Jurkat, Clone E6-1 (cell line): ENCODE measurements at regions not wholly inside any gene's neighbourhood (a gene's known extent, or its start where the extent isn't known, plus 50 kb on each side); places are given as distances from the start of the nearest gene placed in this dataset.

Source experiments
- DNase-seq: peaks from one replicate; pipeline ENCODE4 v3.0.0-alpha.2; 2011; ENCODE audit warnings: low read depth, low spot score
- H3K4me3 ChIP-seq: 2 replicates; pipeline ENCODE4 v1.5.1; 2011; ENCODE audit warnings: mild to moderate bottlenecking, low read length, control low read depth, moderate library complexity

DNA sequence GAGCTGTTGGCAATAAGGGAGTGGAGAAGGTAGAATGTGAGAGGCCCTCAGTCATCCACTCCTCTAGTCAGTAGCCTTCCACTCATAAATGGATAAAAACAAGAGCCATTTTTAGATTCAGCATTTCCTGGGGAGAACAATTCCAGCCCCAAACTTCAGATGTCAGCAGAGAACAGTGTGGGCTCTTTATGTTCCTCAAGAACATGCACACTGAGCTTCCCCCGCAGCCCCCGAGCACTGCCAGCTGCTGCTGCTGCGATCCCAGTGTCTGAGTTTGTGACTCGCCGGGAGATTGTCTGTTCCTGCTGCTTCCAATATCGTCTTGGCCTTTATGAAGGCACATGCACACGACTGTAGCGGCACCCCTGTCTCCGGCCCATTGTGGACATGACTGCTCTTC is 143.7 kb upstream of the CTNNA2 start:
- DNase-seq, result no peak
- no peak overlapping the region for H3K4me3 ChIP-seq

DNA sequence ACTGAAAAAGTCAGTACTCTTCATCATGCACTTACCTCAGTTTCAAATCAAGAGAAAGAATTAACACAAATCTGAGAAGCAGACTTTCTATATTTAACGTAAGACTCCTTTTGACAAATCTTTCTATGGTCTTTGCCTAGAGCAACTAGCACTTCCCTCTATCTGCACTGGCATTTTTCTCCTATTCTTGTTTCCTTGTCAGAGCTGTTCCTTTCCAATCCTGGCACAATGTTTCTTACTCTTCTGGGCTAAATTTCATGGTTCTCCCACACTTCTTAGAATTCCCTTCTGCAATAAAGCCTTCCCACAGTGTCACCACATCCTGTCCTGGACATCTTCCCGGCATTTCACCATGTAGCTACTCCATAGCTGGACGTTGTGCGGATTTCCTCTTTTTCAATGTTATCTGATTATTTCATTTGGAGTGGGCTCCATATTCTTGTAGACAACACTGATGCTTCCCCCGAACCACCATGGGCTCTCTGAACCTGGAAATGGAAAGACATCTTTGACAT is 144.7 kb upstream of the CTNNA2 start:
- H3K4me3 ChIP-seq, result no peak overlapping the region
- DNase-seq, result no peak

DNA sequence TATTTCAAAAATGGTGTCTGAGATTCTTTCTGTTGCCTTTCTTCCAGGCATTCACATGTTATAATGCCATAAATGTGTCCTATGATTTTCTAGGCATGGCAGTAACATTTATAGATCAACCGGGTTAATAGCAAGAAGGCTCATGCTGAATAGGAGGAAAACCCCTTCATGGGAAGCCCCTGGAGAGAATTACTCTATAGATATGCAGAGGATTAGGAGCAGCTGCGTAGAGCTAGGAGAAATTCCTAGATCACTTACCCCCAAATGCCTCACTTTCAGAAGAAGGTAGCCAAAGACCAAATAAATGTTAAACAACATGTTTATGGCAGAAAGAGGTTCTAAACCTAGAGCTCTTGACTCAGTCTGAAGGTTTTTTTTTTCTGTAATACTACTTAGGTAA is 153.4 kb upstream of the CTNNA2 start:
- no peak overlapping the region for H3K4me3 ChIP-seq

DNA sequence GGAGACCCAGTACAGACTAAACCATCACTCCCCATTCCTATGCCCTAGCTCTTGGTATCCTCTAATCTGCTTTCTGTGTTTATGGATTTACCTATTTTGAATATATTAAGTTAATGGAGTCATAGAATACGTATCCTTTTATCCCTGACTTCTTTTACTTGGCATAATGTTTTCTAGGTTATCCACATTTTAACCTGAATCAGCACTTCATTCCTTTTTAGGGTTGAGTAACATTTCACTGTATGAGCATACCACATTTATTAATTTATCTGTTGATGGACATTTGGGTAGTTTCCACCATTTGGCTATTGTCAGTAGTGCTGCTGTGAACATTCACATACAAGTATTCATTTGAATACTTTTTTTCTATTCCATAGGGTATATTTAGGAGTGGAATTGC is 157.3 kb upstream of the CTNNA2 start:
- H3K4me3 ChIP-seq, result no peak overlapping the region
- no peak for DNase-seq

More for the DNA sequence above, 153.4 kb upstream of the CTNNA2 start:
- no peak for DNase-seq

DNA sequence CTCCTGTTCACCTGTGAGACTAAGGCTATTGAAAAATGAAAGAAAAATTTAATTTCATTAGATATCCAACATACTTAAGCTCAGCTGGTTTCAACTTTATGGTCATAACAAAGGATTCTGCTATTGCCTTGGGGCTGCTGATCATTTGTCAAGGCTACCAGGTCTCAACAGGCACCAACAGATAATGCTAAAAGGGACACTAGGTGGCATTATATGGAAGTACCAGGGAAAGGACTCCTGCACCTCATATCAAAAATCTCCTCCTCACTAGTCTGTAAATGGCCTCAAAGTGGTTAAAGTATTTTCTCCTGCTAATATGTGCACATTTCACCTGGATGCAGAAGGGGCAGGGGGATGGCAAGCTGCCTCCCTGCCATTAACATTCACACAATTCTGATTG is 167.9 kb upstream of the REG3A start:
- H3K4me3 ChIP-seq, result no peak overlapping the region
- no peak for DNase-seq

DNA sequence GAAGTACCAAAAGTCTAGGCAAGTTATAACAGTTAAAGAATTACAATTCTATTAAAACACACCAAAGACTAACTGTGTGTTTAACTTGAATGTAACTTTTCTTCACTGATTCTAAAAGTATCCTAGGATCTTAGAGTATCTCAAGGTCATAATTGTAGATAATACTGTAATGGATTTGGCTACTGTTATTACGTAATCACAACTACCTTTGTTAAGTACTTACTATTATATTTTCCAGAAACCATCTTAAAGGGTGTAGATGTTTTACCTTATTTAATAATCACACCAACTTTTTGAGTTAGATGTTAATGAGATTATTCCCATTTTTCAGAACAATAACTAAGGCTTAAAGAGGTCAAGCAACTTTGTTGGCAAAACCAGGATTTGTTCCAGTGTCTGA is 161.3 kb upstream of the REG3A start:
- H3K4me3 ChIP-seq, result no peak overlapping the region
- no peak for DNase-seq

DNA sequence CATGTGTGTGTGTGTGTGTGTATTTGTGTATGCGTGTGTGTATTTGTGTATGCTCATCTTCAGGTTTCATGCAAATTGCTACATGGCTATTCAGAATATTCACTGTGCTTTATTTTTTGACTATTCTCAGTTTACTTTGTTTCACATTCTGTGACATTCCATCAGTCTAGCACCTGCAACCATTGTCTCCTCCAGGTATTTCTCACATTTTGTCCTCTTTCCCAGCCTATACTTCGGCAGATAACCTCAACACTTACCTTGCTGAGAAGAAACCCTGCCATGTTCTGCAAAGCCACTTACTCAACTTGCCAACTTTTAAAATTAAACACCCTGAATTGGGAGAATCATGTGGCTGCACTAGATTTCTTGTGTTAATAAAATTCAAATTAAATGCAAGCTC is 135.4 kb upstream of the REG3A start:
- no peak for DNase-seq

DNA sequence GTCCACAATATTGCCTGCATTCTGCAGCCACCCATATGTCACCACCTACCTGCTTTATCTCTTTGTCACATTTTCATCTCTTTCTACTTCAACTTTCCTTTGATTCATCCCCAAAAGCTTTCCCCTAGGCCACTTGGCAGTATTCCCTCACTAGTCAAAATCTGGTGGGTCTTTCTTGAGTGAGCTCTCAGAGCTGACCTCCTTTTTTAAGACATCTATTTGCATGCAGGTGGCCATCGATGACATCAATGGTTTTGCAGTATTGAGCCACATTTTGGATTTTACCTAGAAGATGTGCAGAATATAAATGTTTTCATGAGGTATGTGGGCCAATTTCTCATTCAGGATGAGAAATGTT is 133.4 kb upstream of the REG3A start:
- DNase-seq, result no peak
- no peak overlapping the region for H3K4me3 ChIP-seq

More for the DNA sequence above, 135.4 kb upstream of the REG3A start:
- no peak overlapping the region for H3K4me3 ChIP-seq

DNA sequence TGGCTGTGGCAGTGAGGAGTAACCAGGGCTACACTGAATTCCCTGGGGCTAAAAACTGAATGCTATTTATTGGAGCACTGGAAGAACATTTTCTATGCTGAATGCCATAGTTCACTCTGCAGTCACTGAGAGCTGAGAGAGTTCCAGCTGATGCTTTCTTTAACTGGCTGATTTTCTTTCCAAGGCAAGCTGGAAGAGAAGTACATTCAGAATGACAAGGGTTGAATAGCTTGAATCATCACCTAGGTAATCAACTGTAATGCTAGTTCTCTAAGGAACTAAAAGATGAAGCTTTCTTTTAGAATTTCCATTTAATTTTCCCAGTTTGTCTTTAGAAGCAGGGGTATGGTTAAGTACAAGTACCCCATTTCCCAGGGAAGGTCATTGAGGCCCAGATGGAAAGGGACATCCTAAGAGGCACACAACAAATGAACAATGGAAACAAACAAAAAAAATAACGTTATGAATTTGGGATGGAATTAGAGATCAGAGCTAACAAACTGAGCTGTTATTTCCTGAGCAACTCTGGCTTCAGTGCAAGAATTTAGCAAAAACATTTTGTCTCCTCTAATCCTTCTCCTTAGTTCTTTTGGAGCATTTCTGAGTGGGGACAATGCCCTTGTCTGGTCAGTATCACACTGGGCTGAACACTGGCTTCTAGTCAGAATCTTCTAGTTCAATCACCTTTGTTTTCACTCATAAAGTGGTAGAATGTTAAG is 132.8 kb upstream of the REG3A start:
- H3K4me3 ChIP-seq, result no peak overlapping the region
- DNase-seq, result no peak

DNA sequence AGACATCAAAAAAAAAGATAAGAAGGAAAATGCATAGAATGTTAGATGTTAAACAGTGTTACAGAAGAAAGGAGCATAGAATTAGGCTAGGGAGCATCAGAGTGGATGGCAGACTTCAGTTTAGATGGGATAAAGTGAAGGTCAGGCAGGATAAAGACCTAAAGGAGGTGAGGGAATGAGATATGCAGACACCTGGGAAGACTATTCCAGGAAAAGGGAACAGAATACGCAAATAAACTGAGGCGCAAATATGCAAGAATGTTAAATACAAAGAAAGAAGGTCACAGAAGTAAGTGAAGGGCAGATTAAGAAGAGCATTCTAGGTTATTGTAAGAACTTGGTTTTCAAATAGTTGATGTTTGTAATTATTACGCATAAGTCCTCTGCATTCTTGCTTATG is 116.3 kb upstream of the REG3A start:
- no peak overlapping the region for H3K4me3 ChIP-seq

DNA sequence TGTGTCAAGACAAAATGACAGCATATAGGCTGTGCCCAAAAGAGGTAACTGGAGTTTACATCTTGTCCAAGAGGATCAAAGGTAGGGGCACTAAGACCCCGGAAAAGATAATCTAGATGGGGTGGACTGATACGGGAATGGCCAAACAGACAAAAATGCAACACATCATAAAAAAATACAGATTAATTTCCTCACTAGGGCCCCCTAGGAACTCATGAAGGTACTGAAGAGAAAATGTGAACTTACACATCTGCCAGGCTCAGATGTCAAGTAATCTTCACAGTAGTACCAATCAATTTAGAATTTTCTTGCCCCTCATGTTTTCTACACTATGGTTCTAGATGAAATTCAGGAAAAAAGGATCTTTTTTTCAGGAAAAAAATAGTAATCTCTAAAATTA is 115.6 kb upstream of the REG3A start:
- no peak for DNase-seq
- H3K4me3 ChIP-seq, result no peak overlapping the region

More for the DNA sequence above, 116.3 kb upstream of the REG3A start:
- no peak for DNase-seq

DNA sequence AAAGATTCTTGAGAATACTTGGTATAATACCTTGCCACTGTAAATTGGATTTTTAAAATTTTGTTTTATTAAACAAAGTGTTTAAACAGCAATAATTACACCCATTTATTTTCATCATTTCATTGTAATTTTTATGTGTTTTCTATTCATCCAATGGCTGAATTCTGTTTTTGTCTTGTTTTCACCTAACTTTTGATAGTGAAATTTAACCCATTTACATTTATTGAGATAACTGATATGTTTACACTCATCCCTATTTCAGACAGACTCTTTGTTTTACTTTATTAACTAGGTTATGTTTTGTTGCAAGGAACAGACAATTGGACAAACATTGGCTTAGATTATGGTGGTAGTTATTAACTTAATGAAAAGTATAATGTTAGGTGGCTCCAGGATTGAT is 113.1 kb upstream of the REG3A start:
- H3K4me3 ChIP-seq, result no peak overlapping the region
- DNase-seq, result no peak

DNA sequence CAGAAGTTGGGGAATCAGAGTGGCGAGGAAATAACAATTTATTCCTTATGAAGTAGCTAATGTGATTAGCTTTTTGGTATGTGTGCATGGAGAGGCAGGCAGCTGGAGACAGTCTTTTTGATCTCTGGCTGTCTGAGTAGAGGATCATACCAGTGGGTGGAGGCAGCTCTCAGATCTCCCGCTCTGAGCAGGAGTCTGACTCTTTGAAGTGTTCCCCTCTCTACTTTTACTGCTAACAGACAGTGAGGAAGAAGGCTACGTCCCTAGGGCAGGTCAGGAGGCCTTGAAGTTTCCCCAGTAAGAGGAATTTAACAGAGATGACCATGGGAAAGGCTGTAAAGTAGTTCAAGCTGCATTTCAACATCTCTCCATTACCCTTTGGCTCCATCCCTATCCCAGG is 111.9 kb upstream of the REG3A start:
- no peak overlapping the region for H3K4me3 ChIP-seq
- peak; percentile 2 for DNase-seq

DNA sequence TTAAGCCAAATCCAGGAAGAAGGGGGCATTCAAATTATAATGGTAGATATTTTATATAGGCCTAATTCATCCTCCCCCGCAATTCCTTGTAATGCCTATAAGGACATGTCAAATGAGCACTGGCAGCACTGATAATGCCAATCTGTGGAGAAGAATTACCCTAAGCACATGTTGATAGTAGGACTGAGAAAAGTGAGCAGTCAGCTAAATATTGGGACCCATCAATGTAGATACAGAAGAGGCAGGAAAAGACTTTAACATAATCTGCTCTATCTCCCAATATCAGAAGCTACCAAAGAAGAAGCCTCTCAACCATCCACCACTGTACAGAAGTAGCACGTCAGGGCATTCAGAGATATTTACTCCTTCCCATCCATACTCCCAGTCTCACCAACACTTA is 101.3 kb upstream of the REG3A start:
- H3K4me3 ChIP-seq, result no peak overlapping the region
- DNase-seq, result no peak

DNA sequence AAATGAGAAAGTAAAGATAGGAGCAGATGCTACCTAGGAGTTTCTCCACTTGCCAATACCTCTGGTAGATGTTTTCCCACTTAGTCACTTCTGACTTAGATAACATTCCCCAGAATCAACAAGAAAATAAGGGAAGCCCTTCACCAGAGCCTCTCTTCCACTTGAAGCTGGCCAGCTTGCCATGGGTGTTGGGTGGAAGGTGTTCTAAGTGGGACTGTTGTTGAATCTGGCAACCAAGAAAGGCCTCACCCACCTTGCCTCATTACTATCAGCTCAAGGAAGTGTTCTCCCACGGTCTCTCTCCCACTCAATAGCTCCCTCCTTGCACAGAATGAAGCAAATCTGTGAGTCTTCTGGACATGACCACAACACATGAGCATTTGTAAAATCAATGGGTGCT is 100.4 kb upstream of the REG3A start:
- no peak overlapping the region for H3K4me3 ChIP-seq
- no peak for DNase-seq

DNA sequence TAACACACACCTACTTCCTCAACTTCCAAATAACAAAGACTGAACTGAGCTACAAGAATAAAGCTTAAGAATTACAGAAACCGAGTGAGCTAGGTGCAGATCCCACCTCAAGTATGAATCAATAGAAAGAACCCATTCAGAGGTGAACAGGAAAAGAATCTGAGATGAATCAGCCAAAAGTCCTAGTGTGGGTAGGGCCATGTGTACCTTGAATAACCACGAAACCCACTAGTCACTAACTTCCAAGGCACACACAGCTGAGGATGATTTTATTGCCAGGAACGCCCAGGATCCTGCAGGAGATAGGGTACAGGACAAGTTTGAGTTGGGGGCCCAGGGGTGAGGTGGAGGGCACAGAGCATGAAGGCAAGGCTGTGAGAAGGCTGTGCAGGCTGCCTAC is 99.7 kb upstream of the REG3A start:
- no peak overlapping the region for H3K4me3 ChIP-seq
- DNase-seq, result no peak

DNA sequence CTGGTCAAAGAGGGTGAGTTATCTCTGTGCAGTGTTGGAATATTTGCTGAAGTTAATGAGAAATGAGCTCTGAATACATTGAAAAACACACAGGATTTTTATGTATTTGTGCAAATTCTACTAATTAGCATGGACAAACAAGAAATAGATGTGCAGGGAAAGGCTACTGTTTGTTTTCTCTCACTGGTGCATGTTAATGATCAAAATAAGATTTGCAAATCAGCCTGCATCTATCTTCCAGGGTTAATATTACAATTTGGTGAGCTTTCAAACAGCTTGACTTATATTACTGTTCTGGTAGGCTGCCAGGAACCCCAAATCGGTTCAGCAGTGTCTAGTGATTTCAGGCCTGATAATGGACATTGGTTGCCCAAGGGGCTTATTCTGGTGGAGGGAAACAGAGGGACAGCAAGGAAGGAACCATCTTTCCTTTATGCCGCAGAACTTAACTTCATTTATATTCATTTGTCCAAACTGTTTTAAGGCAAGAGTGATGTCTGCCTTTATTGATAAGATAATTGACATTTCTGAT is 93.8 kb upstream of the REG3A start:
- H3K4me3 ChIP-seq, result no peak overlapping the region
- DNase-seq, result no peak

DNA sequence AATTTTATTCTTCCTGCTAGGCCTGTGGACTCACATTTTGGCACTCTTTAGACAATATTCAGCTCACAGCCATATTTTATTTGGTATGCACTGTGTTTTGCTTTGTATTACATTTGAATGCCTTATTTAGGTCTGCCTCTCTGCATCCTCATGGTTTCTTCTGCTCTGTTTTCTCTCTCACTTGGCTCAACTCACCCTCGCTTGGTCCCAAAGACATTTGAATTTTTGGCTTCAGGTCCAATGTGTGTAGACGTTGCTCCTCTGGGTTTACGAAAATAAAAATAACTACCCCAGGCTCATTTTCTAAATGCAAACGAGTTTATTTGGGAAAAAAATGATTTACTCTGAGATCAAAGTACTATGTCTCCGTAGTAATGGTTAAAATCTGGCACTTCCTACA is 91.1 kb upstream of the REG3A start:
- DNase-seq, result no peak
- H3K4me3 ChIP-seq, result no peak overlapping the region

DNA sequence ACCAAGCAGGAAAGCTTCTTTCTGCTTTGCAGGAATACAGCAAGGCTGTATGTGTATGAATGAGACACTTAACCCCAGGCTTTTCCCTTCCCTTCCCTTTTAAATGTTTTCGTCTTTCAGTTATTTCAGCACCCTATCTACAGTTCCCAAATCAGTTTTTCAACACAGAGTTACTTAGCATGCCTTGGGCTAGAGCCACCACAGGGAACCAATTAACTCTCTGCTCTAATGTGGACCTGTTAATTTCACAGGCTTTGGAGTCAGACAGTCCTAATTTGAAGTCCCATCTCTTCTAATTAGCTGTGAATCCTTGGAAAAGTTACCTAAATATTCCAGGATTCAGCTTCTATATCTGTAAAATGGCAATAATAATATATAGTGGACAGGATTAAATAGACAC is 89.2 kb upstream of the REG3A start:
- no peak for DNase-seq
- no peak overlapping the region for H3K4me3 ChIP-seq

DNA sequence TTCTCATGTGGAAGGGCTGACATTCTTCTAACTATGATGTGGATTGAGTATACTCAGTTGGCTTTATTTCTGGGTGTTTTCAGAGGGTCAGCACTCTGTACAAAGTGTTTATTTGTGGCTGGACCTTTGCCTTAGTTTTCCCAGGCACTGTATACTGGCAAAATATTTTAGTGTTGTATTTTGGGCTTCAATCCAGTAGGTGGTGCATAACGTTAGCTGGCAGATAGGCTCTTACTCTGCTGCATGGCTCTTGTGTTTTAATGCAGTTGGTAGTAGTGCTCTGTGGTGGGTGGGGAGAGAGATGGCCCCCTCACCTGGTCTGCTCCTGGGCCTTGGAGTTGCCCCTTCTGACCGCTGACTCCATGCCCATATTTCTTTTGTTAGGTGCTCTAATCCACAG is 75.6 kb upstream of the REG3A start:
- H3K4me3 ChIP-seq, result no peak overlapping the region
- peak; percentile 15 for DNase-seq

DNA sequence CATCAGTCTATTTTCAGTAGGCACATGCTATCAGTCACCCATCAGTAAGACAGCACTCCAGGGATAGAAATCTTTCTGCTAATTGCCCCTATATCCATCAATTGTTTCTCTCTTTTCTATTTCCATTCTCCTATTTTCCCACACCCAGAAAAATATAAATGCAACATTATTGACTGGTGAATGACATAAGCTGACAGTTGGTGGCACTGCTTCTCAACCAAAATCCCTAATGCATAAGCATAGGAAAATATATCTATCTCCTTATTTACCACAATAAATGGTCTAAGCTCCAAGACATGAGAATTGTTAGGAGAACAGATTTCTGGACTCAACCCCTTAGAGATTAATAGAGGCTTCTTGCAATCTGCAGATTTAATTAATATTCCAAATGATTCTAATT is 64.0 kb upstream of the REG3A start:
- H3K4me3 ChIP-seq, result no peak overlapping the region
- DNase-seq, result no peak
